Gastrocnemius medialis (tissue), 4 donors: ENCODE measurements at regions not wholly inside any gene's neighbourhood (a gene's known extent, or its start where the extent isn't known, plus 50 kb on each side); places are given as distances from the start of the nearest gene placed in this dataset.
"Not testable (repeated sequence)": the region's sequence is repeated elsewhere in the genome, so short reads cannot be mapped to it uniquely, and the experiment has no call there.

Source experiments
- ATAC-seq, 2 donors: fragments of 150-250 bp; one replicate each; pipeline ENCODE4 v1.9.1; 2016
- DNase-seq, 2 donors: peaks; one replicate each; pipeline ENCODE4 v3.0.0-alpha.2; 2019
- H3K27ac ChIP-seq, 4 donors: fragments of 200-600 bp; sonication (generic); 1 replicate in 1 of 4; 2 replicates in 3 of 4; pipeline ENCODE4 v1.5.1; 2016 to 2018; ENCODE audit warnings: mild to moderate bottlenecking in 2 of 4, moderate library complexity in 1 of 4
- H3K27me3 ChIP-seq, 3 donors: fragments of 200-600 bp; sonication (generic) in 2 of 3; 1 replicate in 1 of 3; 2 replicates in 2 of 3; pipeline versions ENCODE4 v1.5.1 to v1.6.0; 2016 to 2019; ENCODE audit warnings: mild to moderate bottlenecking in 1 of 3, moderate library complexity in 1 of 3
- H3K36me3 ChIP-seq, 2 donors: fragments of 200-600 bp; sonication (generic) in 1 of 2; one replicate each; pipeline ENCODE4 v1.5.1; 2017 to 2018
- H3K4me1 ChIP-seq, 2 donors: fragments of 200-600 bp; sonication (generic) in 1 of 2; one replicate each; pipeline ENCODE4 v1.5.1; 2016 to 2017; ENCODE audit warnings: mild to moderate bottlenecking in 2 of 2
- H3K4me3 ChIP-seq, 4 donors: fragments of 200-600 bp; sonication (generic) in 3 of 4; 1 replicate in 1 of 4; 2 replicates in 3 of 4; pipeline ENCODE4 v1.5.1; 2016 to 2019; ENCODE audit warnings: mild to moderate bottlenecking in 2 of 4
- H3K9me3 ChIP-seq, 3 donors: fragments of 200-600 bp; sonication (generic) in 2 of 3; 1 replicate in 1 of 3; 2 replicates in 2 of 3; pipeline ENCODE4 v1.5.1; 2016 to 2019
- POLR2A ChIP-seq, 2 donors: fragments of 450-650 bp; IDR thresholded peaks; one replicate each; pipeline ENCODE4 v1.6.1; 2017; ENCODE audit warnings: antibody characterized with exemption in 2 of 2, mild to moderate bottlenecking in 2 of 2, moderate library complexity in 2 of 2
- in situ Hi-C, 4 donors: fragments of 200-750 bp; cut with MboI; loops; one replicate each; pipeline versions ENCODE4 v1.15.0 to v1.8.0; 2017; ENCODE audit warnings: low sequenced_read_pairs in 4 of 4
- intact Hi-C: fragments of 100-400 bp; cut with DNase I; formaldehyde crosslinking; loops from one replicate; pipeline ENCODE4 v1.15.1; 2023; ENCODE audit warnings: low total_unique reads
- TF ChIP-seq, protein P1 (sequence below), 5 experiments: fragments of 450-650 bp in 3 of 5; fragments of 200-600 bp in 2 of 5; sonication (generic) in 2 of 5; IDR thresholded peaks in 4 of 5; conservative IDR thresholded peaks in 1 of 5; 1 replicate in 4 of 5; 2 replicates in 1 of 5; pipeline ENCODE4 v1.5.1; 2016 to 2019; ENCODE audit warnings: antibody characterized with exemption in 5 of 5, mild to moderate bottlenecking in 3 of 5, moderate library complexity in 3 of 5

DNA sequence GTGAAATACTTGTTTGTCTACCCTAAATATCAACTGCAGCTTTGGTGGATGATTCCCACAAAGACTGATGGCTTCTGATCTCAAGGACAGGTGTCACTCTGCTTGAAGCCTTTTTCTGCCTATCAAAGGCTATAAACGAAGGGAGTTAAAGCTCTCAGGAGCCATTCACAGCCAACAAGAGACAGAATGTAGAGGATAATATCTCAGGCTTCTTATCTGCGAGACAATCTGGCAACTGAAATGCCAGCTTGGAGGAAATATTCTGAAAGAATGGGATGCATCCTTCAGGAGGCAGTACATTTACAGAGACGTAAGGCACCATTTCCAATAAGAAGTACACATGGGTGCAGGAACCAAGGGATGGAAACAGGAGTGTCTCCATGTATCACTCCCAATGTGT lies 549.4 kb downstream of the GPAM start:
- H3K9me3 ChIP-seq: no peaks in the 10 kb centered on the region
- no peak overlapping the region for H3K4me3 ChIP-seq
- H3K4me1 ChIP-seq: no peaks in the 10 kb centered on the region
- intact Hi-C loops (no loop called here), in situ Hi-C loops (no loop called here)
- no peaks in the 10 kb centered on the region for H3K36me3 ChIP-seq
- no peaks in the 10 kb centered on the region for H3K27me3 ChIP-seq
- DNase-seq (no peak), ATAC-seq (no peak)
- no peak for TF ChIP-seq POLR2A (IDR thresholded peaks at IDR 0.05)
- TF ChIP-seq, protein P1, sequence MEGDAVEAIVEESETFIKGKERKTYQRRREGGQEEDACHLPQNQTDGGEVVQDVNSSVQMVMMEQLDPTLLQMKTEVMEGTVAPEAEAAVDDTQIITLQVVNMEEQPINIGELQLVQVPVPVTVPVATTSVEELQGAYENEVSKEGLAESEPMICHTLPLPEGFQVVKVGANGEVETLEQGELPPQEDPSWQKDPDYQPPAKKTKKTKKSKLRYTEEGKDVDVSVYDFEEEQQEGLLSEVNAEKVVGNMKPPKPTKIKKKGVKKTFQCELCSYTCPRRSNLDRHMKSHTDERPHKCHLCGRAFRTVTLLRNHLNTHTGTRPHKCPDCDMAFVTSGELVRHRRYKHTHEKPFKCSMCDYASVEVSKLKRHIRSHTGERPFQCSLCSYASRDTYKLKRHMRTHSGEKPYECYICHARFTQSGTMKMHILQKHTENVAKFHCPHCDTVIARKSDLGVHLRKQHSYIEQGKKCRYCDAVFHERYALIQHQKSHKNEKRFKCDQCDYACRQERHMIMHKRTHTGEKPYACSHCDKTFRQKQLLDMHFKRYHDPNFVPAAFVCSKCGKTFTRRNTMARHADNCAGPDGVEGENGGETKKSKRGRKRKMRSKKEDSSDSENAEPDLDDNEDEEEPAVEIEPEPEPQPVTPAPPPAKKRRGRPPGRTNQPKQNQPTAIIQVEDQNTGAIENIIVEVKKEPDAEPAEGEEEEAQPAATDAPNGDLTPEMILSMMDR (IDR thresholded peaks at IDR 0.05 in 4 of 5, conservative IDR thresholded peaks at IDR 0.05 in 1 of 5): no peak
- no peak overlapping the region for H3K27ac ChIP-seq

DNA sequence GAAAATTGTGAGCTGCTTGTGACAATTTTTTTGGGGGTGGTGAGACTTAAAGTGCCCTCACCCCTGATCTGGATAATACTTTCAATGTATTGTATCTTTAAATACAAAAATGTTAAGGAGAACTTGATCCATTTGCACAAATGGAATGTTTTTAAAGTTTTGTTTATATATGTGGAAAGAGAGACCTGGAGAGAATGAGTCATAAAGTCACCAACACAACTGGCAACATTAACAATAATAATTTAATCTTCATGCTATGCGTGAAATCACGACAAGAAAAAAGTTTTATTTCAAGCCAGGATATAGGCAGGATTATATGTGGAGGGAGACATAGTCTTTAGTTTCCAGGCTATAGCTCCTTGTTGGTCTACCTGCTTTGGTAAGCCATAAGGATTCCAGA lies 537.5 kb downstream of the GPAM start:
- DNase-seq: no peak
- no peak overlapping the region for H3K27ac ChIP-seq
- no peaks in the 10 kb centered on the region for H3K4me1 ChIP-seq
- no peaks in the 10 kb centered on the region for H3K36me3 ChIP-seq
- no peak overlapping the region for H3K4me3 ChIP-seq
- in situ Hi-C loops: no loop called here
- no peaks in the 10 kb centered on the region for H3K9me3 ChIP-seq
- no peaks in the 10 kb centered on the region for H3K27me3 ChIP-seq
- TF ChIP-seq POLR2A (IDR thresholded peaks at IDR 0.05): no peak
- ATAC-seq: no peak
- intact Hi-C loops: no loop called here

DNA sequence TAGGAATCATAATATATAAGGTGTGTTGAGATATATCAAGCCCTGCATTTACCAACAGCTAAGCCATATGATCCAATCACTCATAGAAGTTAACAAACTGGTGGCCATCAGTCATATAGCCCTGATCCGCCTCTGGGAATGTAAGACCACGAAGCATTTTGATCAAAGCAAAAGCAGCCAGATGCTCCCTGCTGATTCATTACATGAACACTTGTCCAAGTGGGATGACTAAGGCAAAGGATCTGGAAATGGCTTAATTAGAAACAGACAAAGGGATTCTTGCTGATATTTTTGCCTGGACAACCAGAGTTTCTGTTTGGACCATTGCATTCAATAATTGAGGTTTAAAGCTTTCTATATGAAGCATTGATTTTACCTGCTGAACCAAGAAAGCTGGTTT lies 535.5 kb downstream of the GPAM start:
- Histone ChIP-seq H3K4me1 (no peaks in the 10 kb centered on the region), H3K27me3 (no peaks in the 10 kb centered on the region), H3K27ac (no peak overlapping the region), H3K9me3 (no peaks in the 10 kb centered on the region), H3K36me3 (no peaks in the 10 kb centered on the region), H3K4me3 (no peak overlapping the region)
- no peak for ATAC-seq
- in situ Hi-C loops (no loop called here), intact Hi-C loops (no loop called here)
- DNase-seq: no peak
- TF ChIP-seq, protein P1 (IDR thresholded peaks at IDR 0.05 in 4 of 5, conservative IDR thresholded peaks at IDR 0.05 in 1 of 5): no peak
- no peak for TF ChIP-seq POLR2A (IDR thresholded peaks at IDR 0.05)

DNA sequence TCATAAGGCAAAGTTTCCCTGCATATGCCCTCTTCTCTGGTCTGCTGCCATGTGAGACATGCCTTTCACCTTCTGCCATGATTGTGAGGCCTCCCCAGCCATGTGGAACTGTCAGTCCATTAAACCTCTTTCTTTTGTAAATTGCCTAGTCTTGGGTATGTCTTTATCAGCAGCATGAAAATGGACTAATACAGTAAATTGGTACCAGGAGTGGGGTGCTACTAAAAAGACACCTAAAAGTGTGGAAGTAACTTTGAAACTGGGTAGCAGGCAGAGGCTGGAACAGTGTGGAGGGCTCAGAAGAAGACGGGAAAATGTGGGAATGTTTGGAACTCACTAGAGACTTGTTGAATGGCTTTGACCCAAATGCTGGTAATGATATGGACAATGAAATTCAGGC lies 534.5 kb downstream of the GPAM start:
- ATAC-seq, H3K36me3 ChIP-seq, H3K9me3 ChIP-seq, in situ Hi-C loops, DNase-seq, H3K27ac ChIP-seq, H3K27me3 ChIP-seq, H3K4me1 ChIP-seq, H3K4me3 ChIP-seq, intact Hi-C loops: not testable (repeated sequence)

DNA sequence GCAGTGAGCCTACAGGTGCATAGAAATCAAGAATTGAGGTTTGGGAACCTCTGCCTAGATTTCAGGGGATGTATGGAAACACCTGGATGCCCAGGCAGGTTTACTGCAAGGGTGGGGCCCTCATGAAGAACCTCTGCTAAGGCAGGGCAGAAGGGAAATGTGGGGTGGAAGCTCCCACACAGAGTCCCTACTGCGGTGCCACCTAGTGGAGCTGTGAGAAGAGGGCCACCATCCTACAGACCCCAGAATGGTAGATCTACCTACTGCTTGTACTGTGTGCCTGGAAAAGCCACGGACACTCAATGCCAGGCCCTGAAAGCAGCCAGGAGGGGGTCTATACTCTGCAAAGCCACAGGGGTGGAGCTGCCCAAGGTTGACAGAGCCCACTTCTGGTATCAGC lies 533.5 kb downstream of the GPAM start:
- Histone ChIP-seq H3K27me3 (no peaks in the 10 kb centered on the region), H3K36me3 (no peaks in the 10 kb centered on the region), H3K4me1 (no peaks in the 10 kb centered on the region), H3K27ac (no peak overlapping the region), H3K4me3 (no peak overlapping the region), H3K9me3 (no peaks in the 10 kb centered on the region)
- DNase-seq (no peak), ATAC-seq (no peak)
- TF ChIP-seq POLR2A (IDR thresholded peaks at IDR 0.05): no peak
- TF ChIP-seq, protein P1 (IDR thresholded peaks at IDR 0.05 in 4 of 5, conservative IDR thresholded peaks at IDR 0.05 in 1 of 5): no peak
- in situ Hi-C loops: no loop called here
- intact Hi-C loops: no loop called here

DNA sequence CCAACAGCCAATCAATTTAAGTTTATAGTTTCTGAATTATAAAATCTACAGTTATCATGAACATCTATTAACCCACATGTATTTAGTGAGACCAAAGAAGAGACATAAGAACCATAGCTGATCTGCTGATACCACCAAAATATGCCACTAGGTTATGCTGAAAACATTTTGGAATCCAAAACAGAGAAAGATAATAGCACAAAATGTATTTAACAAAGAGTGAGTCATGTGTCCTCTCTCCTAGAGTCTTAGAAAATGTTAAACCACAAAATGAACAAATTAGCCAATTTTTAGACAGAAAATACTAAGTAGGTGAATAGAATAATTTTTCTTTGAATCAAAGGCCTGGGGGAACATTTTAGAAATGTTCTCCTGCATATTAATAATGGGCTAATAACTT lies 527.5 kb downstream of the GPAM start:
- H3K27ac ChIP-seq: no peak overlapping the region
- TF ChIP-seq POLR2A (IDR thresholded peaks at IDR 0.05): no peak
- TF ChIP-seq, protein P1 (IDR thresholded peaks at IDR 0.05 in 4 of 5, conservative IDR thresholded peaks at IDR 0.05 in 1 of 5): no peak
- intact Hi-C loops: no loop called here
- no peak overlapping the region for H3K4me3 ChIP-seq
- no peaks in the 10 kb centered on the region for H3K9me3 ChIP-seq
- H3K4me1 ChIP-seq: no peaks in the 10 kb centered on the region
- in situ Hi-C loops: no loop called here
- no peaks in the 10 kb centered on the region for H3K27me3 ChIP-seq
- DNase-seq: no peak
- ATAC-seq: no peak
- H3K36me3 ChIP-seq: no peaks in the 10 kb centered on the region
